ENCODE measurements at regions not wholly inside any gene's neighbourhood (a gene's known extent, or its start where the extent isn't known, plus 50 kb on each side); places are given as distances from the start of the nearest gene placed in this dataset.
A peak's percentile ranks its signal among the peaks of the same experiment; 100 is the strongest.

DNA sequence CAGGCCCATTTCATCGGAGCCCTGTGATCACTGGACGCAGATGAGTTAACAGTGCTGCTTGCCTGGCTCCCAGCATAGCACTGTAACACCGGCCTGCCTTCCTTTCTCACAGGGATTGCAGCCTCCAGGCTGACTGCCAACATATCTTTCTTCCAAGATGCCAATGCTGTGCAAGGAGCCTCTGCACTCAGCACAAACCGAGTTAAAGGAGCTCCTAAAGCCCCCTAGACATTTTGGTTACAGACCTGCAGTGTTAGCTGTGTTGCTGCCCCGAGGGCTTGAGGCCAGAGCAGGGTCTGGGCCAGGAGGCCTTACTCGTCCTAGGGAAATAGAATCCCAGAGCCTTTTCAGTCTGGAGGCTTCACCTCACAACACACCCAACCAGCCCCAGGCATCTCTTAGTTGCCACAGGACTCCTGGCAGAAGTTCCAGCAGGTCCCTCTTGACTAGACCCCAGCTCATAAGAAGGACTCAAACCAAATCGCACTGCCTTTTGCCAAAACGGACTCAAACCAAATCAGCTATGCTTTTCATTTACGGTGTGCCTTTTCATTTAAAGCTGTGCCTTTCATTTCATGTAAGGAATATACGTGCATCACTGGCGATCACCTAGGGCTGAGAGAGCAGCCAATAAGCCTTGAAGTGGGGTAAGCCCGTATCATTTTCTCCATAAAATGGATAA is 58.4 kb upstream of the EML4 start:
- peaks cover 39% of the 10 kb centered on the region for H3K4me1 Mint-ChIP-seq
- H3K9me3 ChIP-seq (replicated peaks in 1 of 2; ENCODE audit: control insufficient read depth in 1 of 2, insufficient read depth in 1 of 2, low read length in 2 of 2), result no peaks in the 10 kb centered on the region
- peaks cover 0 to 2% of the 10 kb centered on the region in 2 donors for H3K27me3 ChIP-seq (ENCODE audit: control insufficient read depth in 2 of 2, insufficient read depth in 2 of 2, low read length in 2 of 2)
- 94% methylated on average over 10 of the region's 12 CpGs for WGBS (ENCODE audit: insufficient coverage)
- H3K36me3 ChIP-seq (replicated peaks in 1 of 2; ENCODE audit: control insufficient read depth in 1 of 2, insufficient read depth in 2 of 2, low read length in 2 of 2), result no peaks in the 10 kb centered on the region
- no peak overlapping the region for H2AFZ ChIP-seq (ENCODE audit: insufficient read depth, low read depth, low read length, poor library complexity, severe bottlenecking)
- peaks cover 64 to 69% of the 10 kb centered on the region in 2 donors for H3K4me1 ChIP-seq (ENCODE audit: control insufficient read depth in 1 of 2, insufficient read depth in 2 of 2, low read length in 2 of 2)
- H3K9me3 Mint-ChIP-seq, result no peaks in the 10 kb centered on the region
- H3K4me3 ChIP-seq (replicated peaks in 1 of 3; ENCODE audit: low read depth in 2 of 3, low read length in 3 of 3), result no peak overlapping the region
- intact Hi-C loops (cut with micrococcal nuclease), result no loop called here
- no peaks in the 10 kb centered on the region for H3K79me2 ChIP-seq (ENCODE audit: insufficient read depth, low read length)
- H3K27ac ChIP-seq (ENCODE audit: low read depth in 1 of 2, low read length in 2 of 2), result no peak overlapping the region
- peaks cover 0 to 7% (median 4%) of the 10 kb centered on the region in 3 donors for H3K27me3 Mint-ChIP-seq (ENCODE audit: low read depth in 3 of 3)
- H3K4me3 Mint-ChIP-seq, result no peak overlapping the region
- TF ChIP-seq, protein P1, sequence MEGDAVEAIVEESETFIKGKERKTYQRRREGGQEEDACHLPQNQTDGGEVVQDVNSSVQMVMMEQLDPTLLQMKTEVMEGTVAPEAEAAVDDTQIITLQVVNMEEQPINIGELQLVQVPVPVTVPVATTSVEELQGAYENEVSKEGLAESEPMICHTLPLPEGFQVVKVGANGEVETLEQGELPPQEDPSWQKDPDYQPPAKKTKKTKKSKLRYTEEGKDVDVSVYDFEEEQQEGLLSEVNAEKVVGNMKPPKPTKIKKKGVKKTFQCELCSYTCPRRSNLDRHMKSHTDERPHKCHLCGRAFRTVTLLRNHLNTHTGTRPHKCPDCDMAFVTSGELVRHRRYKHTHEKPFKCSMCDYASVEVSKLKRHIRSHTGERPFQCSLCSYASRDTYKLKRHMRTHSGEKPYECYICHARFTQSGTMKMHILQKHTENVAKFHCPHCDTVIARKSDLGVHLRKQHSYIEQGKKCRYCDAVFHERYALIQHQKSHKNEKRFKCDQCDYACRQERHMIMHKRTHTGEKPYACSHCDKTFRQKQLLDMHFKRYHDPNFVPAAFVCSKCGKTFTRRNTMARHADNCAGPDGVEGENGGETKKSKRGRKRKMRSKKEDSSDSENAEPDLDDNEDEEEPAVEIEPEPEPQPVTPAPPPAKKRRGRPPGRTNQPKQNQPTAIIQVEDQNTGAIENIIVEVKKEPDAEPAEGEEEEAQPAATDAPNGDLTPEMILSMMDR (IDR thresholded peaks at IDR 0.05), result no peak
- no peak overlapping the region for H3K9ac ChIP-seq (ENCODE audit: insufficient read depth, low read length, poor library complexity, severe bottlenecking)
- DNase-seq, result no peak
- H3K4me2 ChIP-seq (replicated peaks; ENCODE audit: extremely low read depth, low read length, poor library complexity, severe bottlenecking), result no peak overlapping the region
- H4K20me1 ChIP-seq (ENCODE audit: insufficient read depth, low read length), result no peaks in the 10 kb centered on the region
- peaks cover 0 to 4% of the 10 kb centered on the region in 2 donors for H3K36me3 Mint-ChIP-seq
- H3K27ac Mint-ChIP-seq, result no peak overlapping the region

DNA sequence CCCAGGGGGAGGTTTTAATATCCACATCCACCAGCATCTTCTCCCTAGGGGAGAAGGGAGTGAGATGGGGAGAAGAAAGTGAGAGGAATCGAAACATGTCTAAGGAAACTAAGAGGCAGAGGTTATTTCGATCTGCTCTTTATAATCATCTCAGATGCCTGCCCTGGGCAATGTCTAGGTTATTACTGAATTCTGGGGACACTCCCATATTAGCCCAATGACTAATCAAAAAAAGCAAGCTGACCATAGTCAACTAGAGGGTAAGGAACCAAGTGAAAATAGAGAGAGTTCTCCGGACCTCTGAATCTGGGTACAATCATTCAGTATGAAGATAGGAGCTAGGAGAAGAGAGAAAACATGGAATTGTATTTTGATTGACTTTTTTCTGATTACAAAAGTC is 56.7 kb upstream of the EML4 start:
- H3K27me3 ChIP-seq (ENCODE audit: control insufficient read depth in 2 of 2, insufficient read depth in 2 of 2, low read length in 2 of 2), result no peaks in the 10 kb centered on the region
- no peak overlapping the region for H3K4me3 ChIP-seq (replicated peaks in 1 of 3; ENCODE audit: low read depth in 2 of 3, low read length in 3 of 3)
- no peaks in the 10 kb centered on the region for H3K79me2 ChIP-seq (ENCODE audit: insufficient read depth, low read length)
- H3K27ac ChIP-seq (ENCODE audit: low read depth in 1 of 2, low read length in 2 of 2), result no peak overlapping the region
- H3K9me3 ChIP-seq (replicated peaks in 1 of 2; ENCODE audit: control insufficient read depth in 1 of 2, insufficient read depth in 1 of 2, low read length in 2 of 2), result no peaks in the 10 kb centered on the region
- no CpG with 5 or more reads among the region's 3 CpGs for WGBS (ENCODE audit: insufficient coverage)
- no peak for DNase-seq
- no peaks in the 10 kb centered on the region for H4K20me1 ChIP-seq (ENCODE audit: insufficient read depth, low read length)
- TF ChIP-seq, protein P1 (IDR thresholded peaks at IDR 0.05), result no peak
- peak overlapping the region in 1 of 2 donors; percentile 6 for H3K4me3 Mint-ChIP-seq
- intact Hi-C loops (cut with micrococcal nuclease), result no loop called here
- peaks cover 0 to 7% (median 4%) of the 10 kb centered on the region in 3 donors for H3K27me3 Mint-ChIP-seq (ENCODE audit: low read depth in 3 of 3)
- H3K4me1 ChIP-seq (ENCODE audit: control insufficient read depth in 1 of 2, insufficient read depth in 2 of 2, low read length in 2 of 2), result peaks cover 60 to 69% of the 10 kb centered on the region in 2 donors
- H3K4me2 ChIP-seq (replicated peaks; ENCODE audit: extremely low read depth, low read length, poor library complexity, severe bottlenecking), result no peak overlapping the region
- H2AFZ ChIP-seq (ENCODE audit: insufficient read depth, low read depth, low read length, poor library complexity, severe bottlenecking), result no peak overlapping the region
- H3K9me3 Mint-ChIP-seq, result no peaks in the 10 kb centered on the region
- peaks cover 53% of the 10 kb centered on the region for H3K4me1 Mint-ChIP-seq
- no peaks in the 10 kb centered on the region for H3K36me3 ChIP-seq (replicated peaks in 1 of 2; ENCODE audit: control insufficient read depth in 1 of 2, insufficient read depth in 2 of 2, low read length in 2 of 2)
- peaks cover 0 to 4% of the 10 kb centered on the region in 2 donors for H3K36me3 Mint-ChIP-seq
- no peak overlapping the region for H3K27ac Mint-ChIP-seq
- H3K9ac ChIP-seq (ENCODE audit: insufficient read depth, low read length, poor library complexity, severe bottlenecking), result no peak overlapping the region
